NCI-H1092 treated with DMSO at 0.1 percent for 48 hours (cell line): ENCODE measurements at regions not wholly inside any gene's neighbourhood (a gene's known extent, or its start where the extent isn't known, plus 50 kb on each side); places are given as distances from the start of the nearest gene placed in this dataset.

ENCODE experiments used
- DNase-seq: peaks from one replicate; lab custom pipeline; 2025; lab: John Stamatoyannopoulos, UW

GRCh38 chr22:27175021-27175838 lies 517.8 kb downstream of the MIAT start:
- no peak for DNase-seq

GRCh38 chr22:27175974-27176373 lies 518.6 kb downstream of the MIAT start:
- DNase-seq, result no peak

- DNase-seq, result no peak
These were observed 521.8 kb downstream of the MIAT start for GRCh38 chr22:27179161-27179560.

GRCh38 chr22:27181537-27181936 lies 524.1 kb downstream of the MIAT start:
- no peak for DNase-seq

GRCh38 chr22:27183474-27183873 lies 526.1 kb downstream of the MIAT start:
- DNase-seq, result no peak

- DNase-seq, result no peak
These were observed 527.8 kb downstream of the MIAT start for GRCh38 chr22:27185099-27185709.

GRCh38 chr22:27185760-27186302 lies 528.4 kb downstream of the MIAT start:
- DNase-seq, result no peak

- DNase-seq, result no peak
These were observed 529.3 kb downstream of the MIAT start for GRCh38 chr22:27186643-27187042.

- peak; percentile 18 for DNase-seq
These were observed 534.9 kb downstream of the MIAT start for GRCh38 chr22:27192135-27192829.

- no peak for DNase-seq
These were observed 535.8 kb downstream of the MIAT start for GRCh38 chr22:27193215-27193614.

- no peak for DNase-seq
These were observed 536.2 kb downstream of the MIAT start for GRCh38 chr22:27193636-27194035.

- DNase-seq, result no peak
These were observed 536.8 kb downstream of the MIAT start for GRCh38 chr22:27194096-27194748.

- DNase-seq, result peak; percentile 88
These were observed 537.7 kb downstream of the MIAT start for GRCh38 chr22:27195094-27195493.

- no peak for DNase-seq
These were observed 538.1 kb downstream of the MIAT start for GRCh38 chr22:27195494-27195893.

- no peak for DNase-seq
These were observed 539.2 kb downstream of the MIAT start for GRCh38 chr22:27196606-27197005.

GRCh38 chr22:27197052-27197451 lies 539.7 kb downstream of the MIAT start:
- DNase-seq, result no peak

- DNase-seq, result no peak
These were observed 540.2 kb downstream of the MIAT start for GRCh38 chr22:27197618-27198017.

GRCh38 chr22:27198518-27199035 lies 541.2 kb downstream of the MIAT start:
- no peak for DNase-seq

GRCh38 chr22:27199354-27199753 lies 542.0 kb downstream of the MIAT start:
- no peak for DNase-seq

GRCh38 chr22:27201276-27201675 lies 543.9 kb downstream of the MIAT start:
- no peak for DNase-seq

GRCh38 chr22:27201741-27202140 lies 544.4 kb downstream of the MIAT start:
- no peak for DNase-seq

- no peak for DNase-seq
These were observed 545.9 kb downstream of the MIAT start for GRCh38 chr22:27203276-27203660.
